Head of caudate nucleus (tissue), 42 donors: ENCODE measurements at regions not wholly inside any gene's neighbourhood (a gene's known extent, or its start where the extent isn't known, plus 50 kb on each side); places are given as distances from the start of the nearest gene placed in this dataset.

Source experiments
- DNase-seq, 42 donors: peaks; one replicate each; pipeline versions ENCODE4 v3.0.0 to v3.0.0-alpha.2; 2020 to 2021; ENCODE audit warnings: mixed read lengths in 7 of 42
- intact Hi-C: fragments of 100-400 bp; cut with DNase I; formaldehyde crosslinking; loops from one replicate; pipeline ENCODE4 v1.15.0; 2022

GRCh38 chr6:104401926-104402325, 457.8 kb downstream of the HACE1 start:
- intact Hi-C loops: no loop called here
- no peak for DNase-seq

GRCh38 chr6:104400844-104401243, 458.9 kb downstream of the HACE1 start:
- DNase-seq: no peak
- intact Hi-C loops: no loop called here

- DNase-seq: no peak
- intact Hi-C loops: no loop called here
These were observed 463.6 kb downstream of the HACE1 start for GRCh38 chr6:104396077-104396476.

- intact Hi-C loops: no loop called here
- no peak for DNase-seq
These were observed 477.8 kb downstream of the HACE1 start for GRCh38 chr6:104381907-104382306.

- intact Hi-C loops: no loop called here
- no peak for DNase-seq
These were observed 494.1 kb downstream of the HACE1 start for GRCh38 chr6:104365451-104366234.

GRCh38 chr6:104357928-104358327, 501.8 kb downstream of the HACE1 start:
- DNase-seq: no peak
- intact Hi-C loops: no loop called here

GRCh38 chr6:104356197-104356596, 503.5 kb downstream of the HACE1 start:
- intact Hi-C loops: no loop called here
- no peak for DNase-seq

DNA sequence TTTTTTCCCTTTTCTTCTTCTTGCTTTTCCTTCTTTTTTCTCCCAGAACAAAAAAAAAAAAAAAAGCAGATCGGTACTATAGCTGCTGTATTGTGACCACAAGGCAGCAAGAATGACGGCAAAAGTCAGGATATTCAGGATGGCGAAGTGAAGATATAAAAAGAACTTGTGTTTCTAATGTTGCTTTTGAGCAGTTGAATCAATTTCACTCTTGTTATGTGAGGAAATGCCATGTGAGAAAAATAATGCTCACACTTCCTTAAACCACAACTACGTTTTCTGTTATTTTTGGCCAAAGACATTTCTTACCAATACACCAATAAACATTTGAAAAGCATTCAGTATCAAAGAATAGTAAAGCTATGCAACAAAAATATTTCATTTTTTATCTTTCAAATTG, 510.5 kb downstream of the HACE1 start:
- intact Hi-C loops: no loop called here

GRCh38 chr6:104344223-104344622, 515.5 kb downstream of the HACE1 start:
- no peak for DNase-seq
- intact Hi-C loops: no loop called here

More for the DNA sequence above, 510.5 kb downstream of the HACE1 start:
- no peak for DNase-seq

- DNase-seq: no peak
- intact Hi-C loops: no loop called here
These were observed 527.4 kb downstream of the HACE1 start for GRCh38 chr6:104332364-104332763.

DNA sequence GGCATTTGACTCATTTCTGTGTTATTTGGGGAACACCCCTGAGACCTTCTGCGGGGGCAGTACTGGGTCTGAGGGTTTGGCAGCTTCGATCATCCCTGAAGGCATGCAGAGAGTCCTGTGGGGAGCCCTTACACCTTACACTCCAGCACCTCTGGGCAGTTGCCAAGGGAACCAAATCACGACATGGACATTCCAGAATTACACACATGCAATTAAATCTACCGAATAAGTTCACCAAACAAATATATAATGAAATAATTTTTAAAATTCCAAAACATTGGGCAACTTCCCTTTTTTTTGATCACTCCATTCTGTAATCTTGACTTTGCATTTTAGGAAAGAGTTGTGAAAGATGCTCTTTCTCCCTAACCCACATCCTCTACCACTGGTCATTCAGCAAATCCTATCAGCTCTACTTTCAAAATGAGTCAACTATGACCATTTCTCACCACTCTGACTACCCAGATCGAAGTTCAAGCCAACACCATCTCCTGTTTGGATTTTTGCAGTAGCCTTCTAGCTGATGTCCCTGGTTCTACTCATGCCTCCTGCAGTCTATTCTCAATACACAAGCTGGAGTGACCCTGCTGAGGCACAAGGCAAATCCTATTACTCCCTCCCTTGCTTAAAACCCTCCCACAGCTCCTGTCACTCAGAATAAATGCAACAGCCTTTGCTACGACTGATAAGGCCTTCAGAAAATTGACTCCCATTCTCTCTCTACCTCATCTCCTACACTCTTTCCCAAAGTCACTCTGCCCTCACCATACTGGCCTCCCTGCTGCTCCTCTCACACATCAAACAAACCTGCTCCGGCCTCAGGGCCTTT, 533.3 kb downstream of the HACE1 start:
- DNase-seq: peak in 1 of 42 donors; percentile 5
- intact Hi-C loops: no loop called here

DNA sequence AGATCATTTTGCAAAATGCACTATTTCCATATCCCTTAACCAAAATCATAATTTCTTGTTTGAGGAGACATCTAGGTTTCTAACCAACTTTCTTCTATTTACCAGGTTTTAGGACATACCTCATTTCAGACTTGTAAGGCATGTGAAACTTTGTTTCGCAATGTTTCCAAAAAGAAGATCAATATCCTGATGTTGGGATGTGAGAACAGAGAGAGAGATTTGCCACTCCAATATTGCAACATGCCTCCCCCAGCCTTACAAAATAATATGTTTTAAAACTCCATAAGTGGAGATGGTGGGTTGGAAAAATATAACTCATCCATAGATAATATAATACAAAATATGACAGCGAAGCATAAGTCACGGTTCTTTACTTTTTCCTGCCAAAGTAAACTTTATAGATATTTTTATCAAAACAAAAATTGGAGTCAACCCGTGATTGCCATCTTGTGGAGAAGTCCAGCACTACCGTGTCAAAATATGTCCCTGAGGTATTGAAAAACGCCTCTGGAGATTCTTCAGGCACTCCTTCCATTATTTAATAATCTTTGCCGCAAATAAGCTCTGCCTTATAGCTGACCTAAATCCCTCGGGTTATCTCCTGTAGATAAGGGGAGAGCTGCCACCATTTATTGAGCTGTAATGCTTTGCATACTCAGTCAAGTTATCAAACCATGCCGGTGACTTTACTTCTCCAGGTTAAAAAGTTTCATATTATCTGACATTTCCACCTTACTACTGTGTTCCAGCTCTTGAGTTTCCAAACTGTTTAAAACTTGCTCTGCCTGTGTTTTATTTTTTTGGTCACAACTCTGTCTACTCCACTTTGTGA, 534.2 kb downstream of the HACE1 start:
- intact Hi-C loops: no loop called here
- DNase-seq: peak in 16 of 42 donors; percentile 5 to 53 (median 32)

GRCh38 chr6:104324301-104324700, 535.4 kb downstream of the HACE1 start:
- intact Hi-C loops: no loop called here
- no peak for DNase-seq

GRCh38 chr6:104322841-104323240, 536.9 kb downstream of the HACE1 start:
- peak in 3 of 42 donors; percentile 7 to 38 (median 12) for DNase-seq
- intact Hi-C loops: no loop called here

- no peak for DNase-seq
- intact Hi-C loops: no loop called here
These were observed 538.4 kb downstream of the HACE1 start for GRCh38 chr6:104321301-104321700.

- intact Hi-C loops: no loop called here
- DNase-seq: no peak
These were observed 538.8 kb downstream of the HACE1 start for GRCh38 chr6:104320896-104321295.

- intact Hi-C loops: no loop called here
- no peak for DNase-seq
These were observed 546.9 kb downstream of the HACE1 start for GRCh38 chr6:104312851-104313250.

GRCh38 chr6:104306211-104306610, 553.5 kb downstream of the HACE1 start:
- no peak for DNase-seq
- intact Hi-C loops: no loop called here

DNA sequence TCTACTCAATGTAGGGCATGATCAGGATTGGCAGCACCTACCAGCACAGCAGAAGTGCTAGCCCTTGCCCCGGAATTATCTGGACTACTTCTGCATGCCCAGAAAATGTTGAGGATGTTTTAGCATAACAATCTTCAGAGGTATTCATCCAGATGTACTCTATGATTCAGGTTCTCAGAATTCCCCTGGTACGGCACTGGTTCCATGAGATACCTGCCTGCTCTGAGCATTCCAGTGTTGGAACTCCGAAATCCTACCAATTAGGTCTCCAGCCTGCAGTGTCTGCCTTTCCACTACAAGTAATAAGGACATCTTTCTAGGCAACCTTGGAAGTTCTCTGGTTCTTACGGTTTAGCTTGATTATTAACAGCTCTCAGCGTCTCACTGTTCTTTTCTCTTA, 554.5 kb downstream of the HACE1 start:
- intact Hi-C loops: no loop called here
- DNase-seq: no peak

DNA sequence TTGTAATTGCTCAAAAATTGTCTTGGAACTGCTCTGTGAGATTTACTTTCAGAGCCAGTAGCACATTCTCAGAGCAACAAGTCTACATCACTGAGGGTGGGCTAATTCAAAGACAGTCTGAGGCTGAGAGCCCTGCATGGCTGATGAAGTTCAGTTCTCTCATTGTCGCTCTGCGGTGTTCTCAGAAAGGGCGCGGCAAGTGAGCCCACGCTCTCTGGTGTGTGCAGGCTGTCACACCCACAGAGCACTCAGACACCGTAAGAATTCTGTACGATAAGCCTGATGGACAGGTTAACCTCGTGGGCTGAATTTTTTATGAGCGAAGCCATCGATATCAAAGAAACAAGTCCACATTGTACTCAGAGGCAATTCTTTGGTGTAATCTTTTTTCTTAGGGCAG, 557.8 kb downstream of the HACE1 start:
- intact Hi-C loops: no loop called here
- DNase-seq: peak; percentile 11 to 90 (median 66)
